ENCODE measurements at regions not wholly inside any gene's neighbourhood (a gene's known extent, or its start where the extent isn't known, plus 50 kb on each side); places are given as distances from the start of the nearest gene placed in this dataset.

- Histone ChIP-seq H3K27ac (ENCODE audit: low read length) (no peak overlapping the region), H3K4me3 (ENCODE audit: low read length) (no peak overlapping the region), H3K9me3 (ENCODE audit: control insufficient read depth, low read length) (no peaks in the 10 kb centered on the region), H3K4me1 (ENCODE audit: control insufficient read depth, insufficient read depth, low read length) (no peaks in the 10 kb centered on the region), H3K27me3 (ENCODE audit: control insufficient read depth, insufficient read depth) (no peaks in the 10 kb centered on the region)
- ATAC-seq, result no peak
- no peak for DNase-seq
- intact Hi-C loops (cut with DNase I), result no loop called here
- WGBS, result 69% methylated on average over 1 of the region's 1 CpG
Measured at GRCh38 chr5:44499381-44499780, 110.2 kb upstream of the FGF10 start.

DNA sequence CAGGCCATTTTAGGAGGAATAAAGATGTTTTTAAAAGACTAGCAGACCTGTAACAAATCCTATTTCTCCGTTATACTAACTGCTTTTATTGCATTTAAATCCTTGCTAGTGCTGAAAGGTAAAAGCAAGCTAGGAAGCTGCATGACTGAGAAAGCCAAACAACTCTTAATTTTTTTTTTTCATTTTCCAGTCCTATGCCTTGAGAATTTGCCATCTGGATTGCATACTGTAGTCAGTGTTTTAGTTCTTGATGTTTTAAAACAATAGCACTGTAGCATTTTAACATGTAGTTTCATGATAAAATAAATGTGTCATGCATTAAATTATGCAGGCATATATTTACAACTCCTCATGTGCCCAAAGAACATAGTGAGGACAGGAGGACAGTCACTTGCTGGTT is 108.4 kb upstream of the FGF10 start:
- Histone ChIP-seq H3K9me3 (ENCODE audit: control insufficient read depth, low read length) (no peaks in the 10 kb centered on the region), H3K4me3 (ENCODE audit: low read length) (no peak overlapping the region), H3K27me3 (ENCODE audit: control insufficient read depth, insufficient read depth) (no peaks in the 10 kb centered on the region), H3K27ac (ENCODE audit: low read length) (no peak overlapping the region), H3K4me1 (ENCODE audit: control insufficient read depth, insufficient read depth, low read length) (no peaks in the 10 kb centered on the region)
- 67% methylated on average over 1 of the region's 1 CpG for WGBS
- intact Hi-C loops (cut with DNase I), result no loop called here
- no peak for ATAC-seq
- DNase-seq, result no peak

GRCh38 chr5:44495280-44495679 is 106.1 kb upstream of the FGF10 start:
- WGBS, result 63% methylated on average over 1 of the region's 1 CpG
- intact Hi-C loops (cut with DNase I), result no loop called here

DNA sequence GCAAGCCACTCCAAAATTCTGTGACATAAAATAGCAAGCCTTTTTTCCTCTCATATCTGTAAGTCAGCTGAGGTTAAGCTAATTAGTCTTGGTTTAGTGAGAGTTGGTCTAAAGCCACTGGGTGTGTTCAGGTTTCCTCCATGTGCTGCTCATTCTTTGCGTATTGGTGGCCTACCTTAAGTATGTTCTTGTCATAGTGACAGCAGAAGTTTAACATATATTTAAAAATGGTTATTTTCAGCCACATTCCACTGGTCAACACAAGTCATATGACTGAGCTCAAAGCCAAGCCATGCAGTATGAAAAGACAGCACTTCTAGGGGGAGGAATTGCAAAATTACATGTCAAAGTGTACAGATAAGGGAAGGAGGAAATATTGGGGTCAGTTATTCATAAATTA is 100.5 kb upstream of the FGF10 start:
- intact Hi-C loops (cut with DNase I), result no loop called here
- Histone ChIP-seq H3K4me3 (ENCODE audit: low read length) (no peak overlapping the region), H3K4me1 (ENCODE audit: control insufficient read depth, insufficient read depth, low read length) (no peaks in the 10 kb centered on the region), H3K27ac (ENCODE audit: low read length) (no peak overlapping the region), H3K9me3 (ENCODE audit: control insufficient read depth, low read length) (peaks cover 4% of the 10 kb centered on the region), H3K27me3 (ENCODE audit: control insufficient read depth, insufficient read depth) (no peaks in the 10 kb centered on the region)
- 95% methylated on average over 1 of the region's 1 CpG for WGBS
- ATAC-seq (no peak), DNase-seq (no peak)

More at GRCh38 chr5:44495280-44495679, 106.1 kb upstream of the FGF10 start:
- H3K27ac ChIP-seq (ENCODE audit: low read length), result no peak overlapping the region
- DNase-seq (no peak), ATAC-seq (no peak)
- H3K4me1 ChIP-seq (ENCODE audit: control insufficient read depth, insufficient read depth, low read length), result no peaks in the 10 kb centered on the region
- H3K27me3 ChIP-seq (ENCODE audit: control insufficient read depth, insufficient read depth), result no peaks in the 10 kb centered on the region
- no peak overlapping the region for H3K4me3 ChIP-seq (ENCODE audit: low read length)
- peaks cover 4% of the 10 kb centered on the region for H3K9me3 ChIP-seq (ENCODE audit: control insufficient read depth, low read length)

DNA sequence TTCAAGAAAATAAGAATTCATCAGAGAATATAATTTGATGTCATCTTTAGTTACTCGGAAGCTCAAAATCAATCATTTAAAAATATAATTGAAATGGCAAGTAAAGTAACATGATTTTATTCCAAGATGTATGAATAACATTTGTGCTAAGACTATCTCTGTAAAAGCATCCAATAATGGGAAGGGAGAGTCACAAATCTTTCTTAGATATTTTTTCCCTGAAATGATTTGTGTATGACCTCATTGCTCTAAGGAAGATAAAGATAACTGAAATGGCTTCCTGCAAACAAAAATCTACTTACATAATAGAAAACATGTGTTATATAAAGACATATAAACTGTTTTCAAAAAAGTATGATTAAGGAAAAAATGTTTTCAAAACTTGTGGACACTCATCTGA is 97.4 kb upstream of the FGF10 start:
- DNase-seq, result no peak
- Histone ChIP-seq H3K9me3 (ENCODE audit: control insufficient read depth, low read length) (no peaks in the 10 kb centered on the region), H3K4me1 (ENCODE audit: control insufficient read depth, insufficient read depth, low read length) (no peaks in the 10 kb centered on the region), H3K4me3 (ENCODE audit: low read length) (no peak overlapping the region), H3K27me3 (ENCODE audit: control insufficient read depth, insufficient read depth) (no peaks in the 10 kb centered on the region), H3K27ac (ENCODE audit: low read length) (no peak overlapping the region)
- WGBS, result 70% methylated on average over 1 of the region's 1 CpG
- no peak for ATAC-seq
- intact Hi-C loops (cut with DNase I), result no loop called here

DNA sequence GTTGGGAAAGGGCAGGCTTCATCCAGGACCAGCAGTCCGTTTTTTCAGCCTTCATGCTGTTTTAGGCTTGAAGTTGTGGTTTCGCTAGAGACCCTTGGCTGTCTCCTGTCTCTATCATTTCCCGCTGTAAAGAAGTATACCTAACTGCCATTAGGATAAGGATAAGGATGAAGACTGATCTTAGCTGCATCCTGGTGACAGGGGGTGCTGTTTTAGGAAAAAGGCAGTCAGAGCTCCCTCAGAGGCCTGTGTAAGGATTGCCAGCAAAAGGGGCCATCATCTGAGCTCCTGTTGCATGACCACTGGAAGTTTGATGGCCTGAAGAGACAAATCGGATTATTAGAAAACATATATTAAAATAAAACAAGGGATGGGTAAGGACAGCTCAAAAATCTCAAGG is 64.8 kb upstream of the FGF10 start:
- Histone ChIP-seq H3K4me1 (ENCODE audit: control insufficient read depth, insufficient read depth, low read length) (no peaks in the 10 kb centered on the region), H3K27ac (ENCODE audit: low read length) (no peak overlapping the region), H3K9me3 (ENCODE audit: control insufficient read depth, low read length) (no peaks in the 10 kb centered on the region), H3K27me3 (ENCODE audit: control insufficient read depth, insufficient read depth) (no peaks in the 10 kb centered on the region), H3K4me3 (ENCODE audit: low read length) (no peak overlapping the region)
- ATAC-seq (no peak), DNase-seq (no peak)
- 77% methylated on average over 4 of the region's 4 CpGs for WGBS
- intact Hi-C loops (cut with DNase I), result no loop called here

DNA sequence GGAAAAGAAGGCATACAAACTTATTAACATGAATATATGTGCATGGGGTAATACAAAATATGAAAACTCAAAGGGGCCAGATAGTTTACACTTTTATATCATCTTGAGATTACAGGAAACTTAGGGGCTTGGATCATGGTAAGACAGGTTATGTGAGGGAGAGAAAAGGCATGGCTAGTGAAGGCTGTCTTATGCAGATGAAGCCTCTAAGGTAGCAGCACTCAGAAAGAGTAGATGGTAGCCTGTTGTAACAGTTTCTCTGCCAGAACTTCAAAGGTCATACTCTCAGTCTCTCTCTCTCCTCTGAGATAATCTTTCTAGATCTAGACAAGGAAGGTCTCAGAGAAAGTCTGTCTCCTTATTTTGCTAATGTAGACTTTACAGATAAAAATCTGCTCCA is 57.2 kb upstream of the FGF10 start:
- no peak overlapping the region for H3K4me3 ChIP-seq (ENCODE audit: low read length)
- no peaks in the 10 kb centered on the region for H3K4me1 ChIP-seq (ENCODE audit: control insufficient read depth, insufficient read depth, low read length)
- ATAC-seq, result no peak
- no peaks in the 10 kb centered on the region for H3K9me3 ChIP-seq (ENCODE audit: control insufficient read depth, low read length)
- no peak overlapping the region for H3K27ac ChIP-seq (ENCODE audit: low read length)
- intact Hi-C loops (cut with DNase I), result no loop called here
- H3K27me3 ChIP-seq (ENCODE audit: control insufficient read depth, insufficient read depth), result no peaks in the 10 kb centered on the region
- no peak for DNase-seq

- DNase-seq, result no peak
- Histone ChIP-seq H3K27ac (ENCODE audit: low read length) (no peak overlapping the region), H3K27me3 (ENCODE audit: control insufficient read depth, insufficient read depth) (no peaks in the 10 kb centered on the region), H3K9me3 (ENCODE audit: control insufficient read depth, low read length) (no peaks in the 10 kb centered on the region), H3K4me1 (ENCODE audit: control insufficient read depth, insufficient read depth, low read length) (no peaks in the 10 kb centered on the region), H3K4me3 (ENCODE audit: low read length) (no peak overlapping the region)
- no peak for ATAC-seq
- WGBS, result 76% methylated on average over 2 of the region's 2 CpGs
- intact Hi-C loops (cut with DNase I), result no loop called here
Measured at GRCh38 chr5:44443172-44443571, 54.0 kb upstream of the FGF10 start.

GRCh38 chr5:44441460-44441859 is 52.2 kb upstream of the FGF10 start:
- Histone ChIP-seq H3K4me1 (ENCODE audit: control insufficient read depth, insufficient read depth, low read length) (no peaks in the 10 kb centered on the region), H3K27ac (ENCODE audit: low read length) (no peak overlapping the region), H3K27me3 (ENCODE audit: control insufficient read depth, insufficient read depth) (no peaks in the 10 kb centered on the region), H3K4me3 (ENCODE audit: low read length) (no peak overlapping the region), H3K9me3 (ENCODE audit: control insufficient read depth, low read length) (no peaks in the 10 kb centered on the region)
- no peak for ATAC-seq
- no peak for DNase-seq
- intact Hi-C loops (cut with DNase I), result no loop called here

DNA sequence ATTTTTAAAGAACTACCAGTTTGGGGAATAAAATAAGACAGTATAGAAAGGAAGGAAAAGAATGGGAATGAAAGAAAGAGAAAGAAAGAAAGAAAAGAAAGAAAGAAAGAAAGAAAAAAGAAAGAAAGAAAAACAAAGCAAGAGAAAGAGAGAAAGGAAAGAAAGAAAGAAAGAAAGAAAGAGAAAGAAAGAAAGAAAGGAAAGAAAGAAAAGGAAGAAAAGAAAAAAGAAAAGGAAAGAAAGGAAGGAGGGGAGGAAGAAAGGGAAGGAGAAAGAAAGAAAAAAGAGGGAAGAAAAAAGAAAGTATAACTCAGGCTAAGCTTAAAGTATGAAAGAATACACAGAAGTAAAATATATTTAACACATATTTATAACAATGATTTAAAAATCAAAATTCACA is 51.0 kb upstream of the FGF10 start:
- no peaks in the 10 kb centered on the region for H3K9me3 ChIP-seq (ENCODE audit: control insufficient read depth, low read length)
- no peaks in the 10 kb centered on the region for H3K27me3 ChIP-seq (ENCODE audit: control insufficient read depth, insufficient read depth)
- ATAC-seq, result no peak
- DNase-seq, result no peak
- H3K4me1 ChIP-seq (ENCODE audit: control insufficient read depth, insufficient read depth, low read length), result no peaks in the 10 kb centered on the region
- no peak overlapping the region for H3K4me3 ChIP-seq (ENCODE audit: low read length)
- no peak overlapping the region for H3K27ac ChIP-seq (ENCODE audit: low read length)
- intact Hi-C loops (cut with DNase I), result no loop called here

Data from right cardiac atrium (tissue), 5 donors.